Stimulated activated effector memory CD8-positive, alpha-beta T cell treated with anti-CD3 and anti-CD28 coated beads, Interleukin-12 subunit alpha, Interleukin-12 subunit beta, amount 100 ng/mL, for 72 hours (primary cell): ENCODE measurements at regions not wholly inside any gene's neighbourhood (a gene's known extent, or its start where the extent isn't known, plus 50 kb on each side); places are given as distances from the start of the nearest gene placed in this dataset.

ENCODE experiments used
- ATAC-seq: fragments of 150-1000 bp; cut with Tn5 transposase; 2 replicates; pipeline ENCODE4 v1.10.0; 2021
- DNase-seq, 2 donors: peaks; one replicate each; pipeline ENCODE4 v3.0.0; 2021 to 2022; ENCODE audit warnings: low spot score in 2 of 2
- H3K27ac Mint-ChIP-seq: one replicate; pipeline ENCODE4 v1.8.0; 2022; ENCODE audit warnings: mild to moderate bottlenecking, mixed read lengths
- H3K36me3 Mint-ChIP-seq: one replicate; pipeline ENCODE4 v1.8.0; 2022; ENCODE audit warnings: mild to moderate bottlenecking, mixed read lengths
- H3K4me1 Mint-ChIP-seq: one replicate; pipeline ENCODE4 v1.8.0; 2022; ENCODE audit warnings: mixed read lengths
- H3K4me3 Mint-ChIP-seq: one replicate; pipeline ENCODE4 v1.8.0; 2022; ENCODE audit warnings: mild to moderate bottlenecking, mixed read lengths
- H3K9me3 Mint-ChIP-seq: one replicate; pipeline ENCODE4 v1.8.0; 2022; ENCODE audit warnings: mixed read lengths

DNA sequence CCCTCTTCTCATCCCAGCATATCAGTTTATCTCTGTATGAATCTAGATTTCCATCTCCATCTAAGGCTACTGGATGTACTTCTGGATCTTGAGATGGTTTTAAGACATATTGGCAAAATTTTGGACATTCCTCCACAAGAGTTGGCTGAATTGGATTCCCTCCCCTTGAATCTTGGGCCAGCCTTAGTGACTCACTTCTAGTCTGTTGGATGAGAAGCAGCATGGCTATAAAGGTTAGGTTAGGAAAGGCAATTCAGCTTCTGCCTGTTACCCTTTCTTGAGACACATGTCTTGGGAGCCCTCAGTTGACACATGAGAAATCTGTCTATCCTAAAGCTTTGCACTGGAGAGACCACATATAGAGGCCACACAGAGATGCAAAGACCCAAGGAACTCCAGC is 73.0 kb upstream of the PGR start:
- no peaks in the 10 kb centered on the region for H3K4me1 Mint-ChIP-seq
- DNase-seq (no peak), ATAC-seq (no peak)
- H3K9me3 Mint-ChIP-seq: peaks cover 10% of the 10 kb centered on the region
- H3K36me3 Mint-ChIP-seq: no peaks in the 10 kb centered on the region
- no peak overlapping the region for H3K27ac Mint-ChIP-seq
- no peak overlapping the region for H3K4me3 Mint-ChIP-seq

DNA sequence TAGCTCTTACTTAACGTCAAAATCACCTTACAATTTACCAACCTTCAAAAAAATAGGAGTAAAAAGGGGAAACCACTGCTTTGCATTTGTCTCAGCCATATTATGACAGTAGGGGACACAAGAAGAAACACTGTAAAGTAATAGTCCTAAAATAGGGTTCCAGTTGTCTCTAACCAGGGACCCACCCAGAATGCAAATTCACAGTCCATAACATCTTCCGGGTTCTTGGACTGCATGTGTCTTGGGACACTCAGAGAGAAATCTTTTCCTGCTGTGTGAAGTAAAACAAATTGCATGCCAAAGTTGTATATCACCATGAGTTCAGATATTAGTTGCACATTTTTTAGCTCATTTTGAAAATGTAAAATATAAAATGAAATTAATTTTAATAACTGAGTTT is 69.8 kb upstream of the PGR start:
- ATAC-seq (no peak), DNase-seq (no peak)
- Mint-ChIP-seq H3K4me3 (no peak overlapping the region), H3K36me3 (no peaks in the 10 kb centered on the region), H3K27ac (no peak overlapping the region), H3K9me3 (peaks cover 6% of the 10 kb centered on the region), H3K4me1 (no peaks in the 10 kb centered on the region)

DNA sequence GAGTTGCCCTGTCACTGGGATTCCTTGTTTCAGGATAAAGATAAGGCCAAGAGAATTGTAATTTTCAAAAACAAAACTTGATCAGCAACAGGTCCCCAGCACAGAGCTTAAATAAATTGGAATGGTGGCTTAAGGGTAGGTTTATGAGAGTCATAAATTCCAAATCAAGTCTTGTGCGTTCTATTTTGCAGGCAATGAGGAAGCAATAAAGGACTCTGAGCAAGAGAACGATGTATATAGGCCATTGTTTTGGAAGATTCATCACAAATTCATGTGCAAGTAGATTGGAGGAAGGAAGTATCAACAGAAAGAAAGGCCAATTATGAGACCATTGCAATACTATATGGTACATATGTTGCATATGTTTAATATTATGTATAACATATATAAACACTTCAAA is 65.7 kb upstream of the PGR start:
- Mint-ChIP-seq H3K9me3 (peaks cover 14% of the 10 kb centered on the region), H3K4me1 (no peaks in the 10 kb centered on the region), H3K4me3 (no peak overlapping the region), H3K36me3 (no peaks in the 10 kb centered on the region), H3K27ac (no peak overlapping the region)
- ATAC-seq (no peak), DNase-seq (no peak)

DNA sequence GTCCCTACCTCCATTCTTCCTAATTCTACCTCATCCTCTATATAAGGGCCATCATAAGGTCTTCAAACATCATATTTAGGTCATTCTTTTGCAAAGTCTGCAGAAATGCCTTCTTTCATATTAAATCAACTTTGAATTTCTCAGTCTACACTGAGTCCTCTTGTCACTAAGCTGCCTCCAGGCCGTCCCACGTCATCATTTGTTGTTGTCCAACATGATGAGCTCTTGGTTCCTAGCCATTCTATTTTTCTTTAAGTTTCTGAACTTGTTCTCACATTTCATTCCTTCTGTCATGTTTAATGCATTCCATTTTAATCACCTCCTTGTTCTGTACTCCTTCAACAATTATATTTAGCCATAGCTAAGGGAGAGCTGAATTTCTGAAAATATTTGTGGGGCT is 59.2 kb upstream of the PGR start:
- Mint-ChIP-seq H3K4me3 (no peak overlapping the region), H3K36me3 (no peaks in the 10 kb centered on the region), H3K27ac (no peak overlapping the region), H3K4me1 (no peaks in the 10 kb centered on the region), H3K9me3 (peaks cover 30% of the 10 kb centered on the region)
- ATAC-seq (no peak), DNase-seq (no peak)

DNA sequence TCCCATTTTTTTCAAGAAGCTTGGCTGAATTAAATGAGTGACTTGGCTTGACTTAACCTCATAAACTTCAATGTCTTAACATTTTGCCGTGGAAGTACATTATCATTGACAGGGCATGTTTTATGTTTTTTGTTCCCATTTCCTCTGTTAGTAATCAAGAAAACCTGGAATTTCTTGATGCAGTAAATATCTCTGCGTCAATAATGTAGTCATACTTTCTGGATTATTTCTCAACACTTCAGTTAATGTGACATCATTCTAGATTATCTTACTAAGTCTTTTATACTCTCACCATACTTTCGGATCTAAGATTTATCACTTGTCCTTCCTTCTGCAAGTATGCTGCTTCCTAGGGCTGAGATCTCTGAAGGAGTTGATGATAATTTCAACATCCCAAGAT is 58.6 kb upstream of the PGR start:
- Mint-ChIP-seq H3K4me3 (no peak overlapping the region), H3K9me3 (peaks cover 26% of the 10 kb centered on the region)
- no peak for ATAC-seq

DNA sequence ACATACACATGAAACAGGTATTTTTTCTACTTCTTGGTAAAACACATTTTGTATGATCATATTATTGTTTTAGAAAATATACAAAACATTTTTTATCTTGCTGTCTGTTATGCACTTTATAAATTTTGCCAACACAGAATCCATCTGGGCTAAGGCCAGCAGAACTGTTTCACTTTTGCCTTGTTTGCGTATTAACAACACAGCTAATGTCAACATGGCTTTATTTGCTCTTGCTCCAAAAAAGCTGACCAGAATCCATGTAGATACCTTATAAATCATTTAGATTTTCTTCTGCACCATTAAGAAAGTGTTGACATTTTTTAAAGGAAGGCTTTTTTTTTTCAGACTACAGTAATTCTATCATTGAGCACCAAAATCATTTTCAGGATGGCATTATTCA is 58.1 kb upstream of the PGR start:
- ATAC-seq (no peak), DNase-seq (no peak)
- no peaks in the 10 kb centered on the region for H3K36me3 Mint-ChIP-seq
- no peak overlapping the region for H3K4me3 Mint-ChIP-seq
- H3K4me1 Mint-ChIP-seq: no peaks in the 10 kb centered on the region
- no peak overlapping the region for H3K27ac Mint-ChIP-seq
- peaks cover 23% of the 10 kb centered on the region for H3K9me3 Mint-ChIP-seq

More for the DNA sequence above, 58.6 kb upstream of the PGR start:
- no peaks in the 10 kb centered on the region for H3K36me3 Mint-ChIP-seq
- H3K4me1 Mint-ChIP-seq: no peaks in the 10 kb centered on the region
- H3K27ac Mint-ChIP-seq: no peak overlapping the region
- no peak for DNase-seq

DNA sequence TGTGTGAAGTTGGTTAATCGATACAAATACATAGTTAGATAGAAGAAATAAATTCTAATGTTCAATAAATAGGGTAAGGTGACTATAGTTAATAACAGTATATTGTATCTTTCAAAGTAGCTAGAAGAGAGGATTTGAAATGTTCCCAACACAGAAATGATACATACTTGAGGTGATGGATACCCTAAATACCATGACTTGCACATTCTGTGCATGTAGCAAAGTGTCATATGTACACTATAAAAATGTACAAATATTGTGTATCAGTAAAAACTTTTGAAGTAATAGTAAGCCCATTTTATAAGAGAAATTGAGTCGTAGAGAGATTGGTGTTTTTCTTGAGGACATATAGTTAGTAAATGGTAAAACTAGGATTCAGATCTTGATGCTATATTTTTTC is 56.4 kb upstream of the PGR start:
- DNase-seq (no peak), ATAC-seq (no peak)
- Mint-ChIP-seq H3K4me3 (no peak overlapping the region), H3K9me3 (peaks cover 27% of the 10 kb centered on the region), H3K36me3 (no peaks in the 10 kb centered on the region), H3K27ac (no peak overlapping the region), H3K4me1 (no peaks in the 10 kb centered on the region)

DNA sequence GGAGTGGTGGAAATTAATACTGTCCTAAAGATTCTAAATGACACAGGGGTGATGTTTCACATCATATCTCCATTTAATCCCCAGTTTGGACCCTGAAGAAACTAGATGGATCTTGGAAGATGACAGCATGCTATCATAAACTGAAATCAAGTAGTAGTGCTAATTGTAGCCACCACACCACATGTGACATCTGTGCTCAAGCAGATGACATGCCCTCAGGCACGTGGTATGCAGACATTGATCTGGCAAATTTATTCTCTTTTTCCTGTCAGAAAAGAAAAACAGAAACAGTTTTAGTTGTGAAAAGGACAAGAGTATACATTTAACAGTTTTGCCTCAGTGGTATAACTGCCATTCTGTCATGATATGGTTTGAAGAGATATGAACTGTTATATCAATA is 52.9 kb upstream of the PGR start:
- H3K36me3 Mint-ChIP-seq: no peaks in the 10 kb centered on the region
- ATAC-seq (no peak), DNase-seq (no peak)
- no peak overlapping the region for H3K4me3 Mint-ChIP-seq
- H3K27ac Mint-ChIP-seq: no peak overlapping the region
- no peaks in the 10 kb centered on the region for H3K4me1 Mint-ChIP-seq
- peaks cover 25% of the 10 kb centered on the region for H3K9me3 Mint-ChIP-seq

DNA sequence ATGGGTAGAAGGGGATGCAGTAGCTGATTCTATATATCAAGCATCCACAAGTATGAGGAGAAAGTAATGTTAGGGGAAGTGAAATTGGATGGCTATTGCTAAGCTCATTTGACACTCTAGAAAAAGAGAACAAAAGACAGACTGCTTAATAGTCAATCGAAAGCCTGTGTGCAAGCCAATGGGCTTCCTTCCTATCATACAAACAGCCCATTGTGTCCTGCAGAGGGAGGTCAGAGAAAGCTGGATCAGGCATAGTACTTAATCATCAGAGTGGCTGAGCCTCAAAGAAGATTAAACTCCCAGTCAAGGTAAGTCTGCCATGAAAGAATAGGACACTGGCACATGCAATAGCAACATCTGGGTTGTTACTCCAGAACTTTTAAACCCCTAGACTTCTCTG is 50.9 kb upstream of the PGR start:
- DNase-seq (no peak), ATAC-seq (no peak)
- Mint-ChIP-seq H3K4me3 (no peak overlapping the region), H3K36me3 (no peaks in the 10 kb centered on the region), H3K27ac (no peak overlapping the region), H3K4me1 (no peaks in the 10 kb centered on the region), H3K9me3 (peaks cover 21% of the 10 kb centered on the region)
